WTC11 (cell line): ENCODE measurements at regions not wholly inside any gene's neighbourhood (a gene's known extent, or its start where the extent isn't known, plus 50 kb on each side); places are given as distances from the start of the nearest gene placed in this dataset.

Source experiments
- ATAC-seq: fragments of 200-7000 bp; cut with Tn5 transposase; 2 replicates; pipeline ENCODE4 v1.10.0; 2021; ENCODE audit warnings: mild to moderate bottlenecking, moderate library complexity
- CTCF ChIA-PET: fragments of 300-600 bp; sonication (Branson Sonifier 250); formaldehyde crosslinking; loops from one replicate; lab custom pipeline; 2021; ENCODE audit warnings: antibody characterized with exemption; lab: Charles Lee
- POLR2A ChIA-PET: fragments of 350-600 bp; sonication (Branson Sonifier 250); formaldehyde crosslinking; loops from one replicate; lab custom pipeline; 2021; ENCODE audit warnings: antibody characterized with exemption; lab: Charles Lee
- DNase-seq: peaks from one replicate; pipeline ENCODE4 v3.0.0; 2021; ENCODE audit warnings: low spot score
- H3K27ac Mint-ChIP-seq: 2 replicates; pipeline ENCODE4 v1.8.0; 2021; ENCODE audit warnings: mixed read lengths
- H3K27me3 Mint-ChIP-seq: 2 replicates; pipeline ENCODE4 v1.8.0; 2021; ENCODE audit warnings: low read depth, mild to moderate bottlenecking, moderate library complexity, mixed read lengths
- H3K36me3 Mint-ChIP-seq: 2 replicates; pipeline ENCODE4 v1.8.0; 2021; ENCODE audit warnings: mixed read lengths
- H3K4me1 Mint-ChIP-seq: 2 replicates; pipeline ENCODE4 v1.8.0; 2022; ENCODE audit warnings: mixed read lengths
- H3K4me3 Mint-ChIP-seq: 2 replicates; pipeline ENCODE4 v1.8.0; 2021; ENCODE audit warnings: mild to moderate bottlenecking, moderate library complexity, mixed read lengths
- H3K9me3 Mint-ChIP-seq: 2 replicates; pipeline ENCODE4 v1.8.0; 2021; ENCODE audit warnings: mixed read lengths
- FOXJ3 ChIP-seq: sonication (generic); formaldehyde crosslinking; IDR thresholded peaks from 2 replicates; pipeline ENCODE4 v1.9.0; 2021; ENCODE audit warnings: missing genetic modification reagents, mild to moderate bottlenecking, borderline replicate concordance
- JUN ChIP-seq: sonication (generic); formaldehyde crosslinking; IDR thresholded peaks from 2 replicates; pipeline ENCODE4 v1.8.0; 2023; ENCODE audit warnings: mild to moderate bottlenecking, missing genetic modification reagents
- RORB ChIP-seq: fragments of 250-450 bp; sonication (Bioruptor Pico); IDR thresholded peaks from 2 replicates; pipeline ENCODE4 v1.9.0; 2021; ENCODE audit warnings: mild to moderate bottlenecking
- TEAD1 ChIP-seq: sonication (generic); formaldehyde crosslinking; IDR thresholded peaks from 2 replicates; pipeline ENCODE4 v1.8.0; 2022; ENCODE audit warnings: mild to moderate bottlenecking, missing genetic modification reagents
- ZNF138 ChIP-seq: sonication (generic); formaldehyde crosslinking; conservative IDR thresholded peaks from 2 replicates; pipeline ENCODE4 v1.8.1; 2022; ENCODE audit warnings: mild to moderate bottlenecking, moderate library complexity, missing genetic modification reagents
- ZNF263 ChIP-seq: sonication (generic); formaldehyde crosslinking; IDR thresholded peaks from 2 replicates; pipeline ENCODE4 v1.8.1; 2022; ENCODE audit warnings: low read depth, mild to moderate bottlenecking, moderate library complexity, missing genetic modification reagents
- ZNF396 ChIP-seq: fragments of 250-450 bp; sonication (Bioruptor Pico); IDR thresholded peaks from 2 replicates; pipeline ENCODE4 v1.8.0; 2021; ENCODE audit warnings: mild to moderate bottlenecking, moderate library complexity, borderline replicate concordance
- TF ChIP-seq, protein P1 (sequence below): sonication (generic); formaldehyde crosslinking; IDR thresholded peaks from 2 replicates; pipeline ENCODE4 v1.8.0; 2023; ENCODE audit warnings: missing genetic modification reagents
- TF ChIP-seq, protein P2 (sequence below): fragments of 250-450 bp; sonication (Bioruptor Pico); IDR thresholded peaks from 2 replicates; pipeline ENCODE4 v1.9.0; 2021; ENCODE audit warnings: moderate library complexity, mild to moderate bottlenecking, inconsistent platforms, borderline replicate concordance
- TF ChIP-seq, protein P3 (sequence below): sonication (generic); formaldehyde crosslinking; IDR thresholded peaks from 2 replicates; pipeline ENCODE4 v1.8.1; 2022; ENCODE audit warnings: low read depth, mild to moderate bottlenecking, moderate library complexity, missing genetic modification reagents, borderline replicate concordance
- TF ChIP-seq, protein P4 (sequence below): sonication (generic); formaldehyde crosslinking; IDR thresholded peaks from 2 replicates; pipeline ENCODE4 v1.8.0; 2023; ENCODE audit warnings: mild to moderate bottlenecking, missing genetic modification reagents
- TF ChIP-seq, protein P5 (sequence below): fragments of 200-600 bp; IDR thresholded peaks from 2 replicates; pipeline ENCODE4 v1.8.0; 2022; ENCODE audit warnings: antibody characterized with exemption
- TF ChIP-seq, protein P6 (sequence below): sonication (generic); formaldehyde crosslinking; conservative IDR thresholded peaks from 2 replicates; pipeline ENCODE4 v1.8.1; 2023; ENCODE audit warnings: mild to moderate bottlenecking, low read depth, missing genetic modification reagents, moderate library complexity

DNA sequence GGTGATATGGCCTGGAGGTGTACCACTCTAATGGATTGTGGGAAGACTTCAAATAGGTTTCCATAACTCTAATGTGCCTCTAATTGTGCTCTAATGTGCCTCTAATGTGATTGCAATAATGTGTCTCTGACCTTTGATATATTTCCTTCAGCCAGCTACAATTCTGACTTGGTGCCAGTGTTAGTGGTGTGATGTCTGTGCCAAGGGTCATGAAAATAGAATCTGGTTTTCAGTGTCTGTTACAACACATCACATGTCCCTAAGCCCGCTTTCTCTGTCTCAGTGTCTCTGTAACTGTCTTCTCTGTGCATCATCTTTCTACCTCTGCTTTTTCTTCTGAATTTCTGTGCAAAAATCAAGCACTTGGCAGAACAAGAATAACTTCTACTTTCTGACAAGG lies 77.2 kb upstream of the ECI2 start:
- ATAC-seq (no peak), DNase-seq (no peak)
- no peak overlapping the region for H3K4me3 Mint-ChIP-seq
- peaks cover 10% of the 10 kb centered on the region for H3K27me3 Mint-ChIP-seq
- TF ChIP-seq, protein P1, sequence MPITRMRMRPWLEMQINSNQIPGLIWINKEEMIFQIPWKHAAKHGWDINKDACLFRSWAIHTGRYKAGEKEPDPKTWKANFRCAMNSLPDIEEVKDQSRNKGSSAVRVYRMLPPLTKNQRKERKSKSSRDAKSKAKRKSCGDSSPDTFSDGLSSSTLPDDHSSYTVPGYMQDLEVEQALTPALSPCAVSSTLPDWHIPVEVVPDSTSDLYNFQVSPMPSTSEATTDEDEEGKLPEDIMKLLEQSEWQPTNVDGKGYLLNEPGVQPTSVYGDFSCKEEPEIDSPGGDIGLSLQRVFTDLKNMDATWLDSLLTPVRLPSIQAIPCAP (CRISPR knock-in tag): no peak
- TF ChIP-seq ZNF396 (no peak), TEAD1 (CRISPR knock-in tag) (no peak), ZNF263 (CRISPR knock-in tag) (no peak), ZNF138 (CRISPR knock-in tag) (no peak), RORB (no peak), FOXJ3 (CRISPR knock-in tag) (no peak), JUN (CRISPR knock-in tag) (no peak)
- TF ChIP-seq, protein P2, sequence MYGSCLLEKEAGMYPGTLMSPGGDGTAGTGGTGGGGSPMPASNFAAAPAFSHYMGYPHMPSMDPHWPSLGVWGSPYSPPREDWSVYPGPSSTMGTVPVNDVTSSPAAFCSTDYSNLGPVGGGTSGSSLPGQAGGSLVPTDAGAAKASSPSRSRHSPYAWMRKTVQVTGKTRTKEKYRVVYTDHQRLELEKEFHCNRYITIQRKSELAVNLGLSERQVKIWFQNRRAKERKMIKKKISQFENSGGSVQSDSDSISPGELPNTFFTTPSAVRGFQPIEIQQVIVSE (CRISPR knock-in tag): no peak
- TF ChIP-seq, protein P3, sequence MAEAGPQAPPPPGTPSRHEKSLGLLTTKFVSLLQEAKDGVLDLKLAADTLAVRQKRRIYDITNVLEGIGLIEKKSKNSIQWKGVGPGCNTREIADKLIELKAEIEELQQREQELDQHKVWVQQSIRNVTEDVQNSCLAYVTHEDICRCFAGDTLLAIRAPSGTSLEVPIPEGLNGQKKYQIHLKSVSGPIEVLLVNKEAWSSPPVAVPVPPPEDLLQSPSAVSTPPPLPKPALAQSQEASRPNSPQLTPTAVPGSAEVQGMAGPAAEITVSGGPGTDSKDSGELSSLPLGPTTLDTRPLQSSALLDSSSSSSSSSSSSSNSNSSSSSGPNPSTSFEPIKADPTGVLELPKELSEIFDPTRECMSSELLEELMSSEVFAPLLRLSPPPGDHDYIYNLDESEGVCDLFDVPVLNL (CRISPR knock-in tag): no peak
- TF ChIP-seq, protein P4, sequence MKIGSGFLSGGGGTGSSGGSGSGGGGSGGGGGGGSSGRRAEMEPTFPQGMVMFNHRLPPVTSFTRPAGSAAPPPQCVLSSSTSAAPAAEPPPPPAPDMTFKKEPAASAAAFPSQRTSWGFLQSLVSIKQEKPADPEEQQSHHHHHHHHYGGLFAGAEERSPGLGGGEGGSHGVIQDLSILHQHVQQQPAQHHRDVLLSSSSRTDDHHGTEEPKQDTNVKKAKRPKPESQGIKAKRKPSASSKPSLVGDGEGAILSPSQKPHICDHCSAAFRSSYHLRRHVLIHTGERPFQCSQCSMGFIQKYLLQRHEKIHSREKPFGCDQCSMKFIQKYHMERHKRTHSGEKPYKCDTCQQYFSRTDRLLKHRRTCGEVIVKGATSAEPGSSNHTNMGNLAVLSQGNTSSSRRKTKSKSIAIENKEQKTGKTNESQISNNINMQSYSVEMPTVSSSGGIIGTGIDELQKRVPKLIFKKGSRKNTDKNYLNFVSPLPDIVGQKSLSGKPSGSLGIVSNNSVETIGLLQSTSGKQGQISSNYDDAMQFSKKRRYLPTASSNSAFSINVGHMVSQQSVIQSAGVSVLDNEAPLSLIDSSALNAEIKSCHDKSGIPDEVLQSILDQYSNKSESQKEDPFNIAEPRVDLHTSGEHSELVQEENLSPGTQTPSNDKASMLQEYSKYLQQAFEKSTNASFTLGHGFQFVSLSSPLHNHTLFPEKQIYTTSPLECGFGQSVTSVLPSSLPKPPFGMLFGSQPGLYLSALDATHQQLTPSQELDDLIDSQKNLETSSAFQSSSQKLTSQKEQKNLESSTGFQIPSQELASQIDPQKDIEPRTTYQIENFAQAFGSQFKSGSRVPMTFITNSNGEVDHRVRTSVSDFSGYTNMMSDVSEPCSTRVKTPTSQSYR (CRISPR knock-in tag): no peak
- ChIA-PET CTCF (interaction anchor here (3.8 kb wide), 1 partner anchor 50 kb away, joined by 22 read pairs; no protein-coding TSS in a partner anchor), POLR2A (no interaction called here)
- H3K27ac Mint-ChIP-seq: no peak overlapping the region
- peaks cover 28% of the 10 kb centered on the region for H3K36me3 Mint-ChIP-seq
- peaks cover 49% of the 10 kb centered on the region for H3K9me3 Mint-ChIP-seq
- H3K4me1 Mint-ChIP-seq: no peaks in the 10 kb centered on the region

DNA sequence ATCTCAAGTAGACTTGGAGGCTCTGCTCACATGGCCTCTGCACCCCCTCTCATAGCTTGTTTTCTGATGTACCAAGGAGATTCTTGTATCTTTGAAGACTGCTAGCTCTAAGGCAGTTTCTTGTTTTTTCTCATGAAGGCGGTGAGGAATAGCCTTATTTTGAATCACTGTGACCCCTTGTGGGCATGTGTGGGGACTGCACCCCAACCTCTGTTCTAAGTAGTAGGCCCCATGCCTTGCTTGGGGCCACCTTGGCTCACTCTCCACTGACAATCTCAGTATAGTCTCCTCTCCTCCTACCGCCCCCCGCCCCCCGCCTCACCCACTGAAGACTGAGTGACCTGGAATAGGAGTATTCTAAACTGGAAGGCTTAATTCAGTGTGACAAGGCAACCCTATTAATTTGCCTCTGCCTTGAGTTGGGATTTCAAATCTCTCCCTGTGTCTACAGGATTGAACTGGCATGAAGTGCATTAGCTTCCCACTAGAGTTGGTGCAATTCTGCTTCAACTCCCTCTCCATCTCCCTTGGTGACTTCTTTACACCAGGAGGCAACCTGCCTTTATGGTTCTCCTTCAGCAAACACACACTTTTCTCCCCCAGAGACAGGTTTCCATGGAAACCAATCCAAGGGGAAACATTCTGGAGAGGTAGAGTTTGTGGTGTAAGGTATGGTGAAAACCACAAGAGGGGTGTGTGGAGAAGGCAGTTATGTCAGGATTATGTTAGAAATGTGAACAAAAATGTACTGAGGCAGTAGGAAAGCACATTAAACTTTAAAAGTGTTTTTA lies 75.4 kb upstream of the ECI2 start:
- peak; percentile 99 for ATAC-seq
- Mint-ChIP-seq H3K4me1 (no peaks in the 10 kb centered on the region), H3K36me3 (peaks cover 28% of the 10 kb centered on the region)
- CTCF ChIA-PET: interaction anchor here (0.6 to 3.8 kb wide), 34 partner anchors 15 to 684 kb away, joined by 3 to 22 read pairs (median 4); partner anchors contain the start of genes ECI2 and FAM50B
- TF ChIP-seq, protein P5, sequence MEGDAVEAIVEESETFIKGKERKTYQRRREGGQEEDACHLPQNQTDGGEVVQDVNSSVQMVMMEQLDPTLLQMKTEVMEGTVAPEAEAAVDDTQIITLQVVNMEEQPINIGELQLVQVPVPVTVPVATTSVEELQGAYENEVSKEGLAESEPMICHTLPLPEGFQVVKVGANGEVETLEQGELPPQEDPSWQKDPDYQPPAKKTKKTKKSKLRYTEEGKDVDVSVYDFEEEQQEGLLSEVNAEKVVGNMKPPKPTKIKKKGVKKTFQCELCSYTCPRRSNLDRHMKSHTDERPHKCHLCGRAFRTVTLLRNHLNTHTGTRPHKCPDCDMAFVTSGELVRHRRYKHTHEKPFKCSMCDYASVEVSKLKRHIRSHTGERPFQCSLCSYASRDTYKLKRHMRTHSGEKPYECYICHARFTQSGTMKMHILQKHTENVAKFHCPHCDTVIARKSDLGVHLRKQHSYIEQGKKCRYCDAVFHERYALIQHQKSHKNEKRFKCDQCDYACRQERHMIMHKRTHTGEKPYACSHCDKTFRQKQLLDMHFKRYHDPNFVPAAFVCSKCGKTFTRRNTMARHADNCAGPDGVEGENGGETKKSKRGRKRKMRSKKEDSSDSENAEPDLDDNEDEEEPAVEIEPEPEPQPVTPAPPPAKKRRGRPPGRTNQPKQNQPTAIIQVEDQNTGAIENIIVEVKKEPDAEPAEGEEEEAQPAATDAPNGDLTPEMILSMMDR: peak; percentile 68; the same call in 1 of the 2 replicates
- TF ChIP-seq, protein P6, sequence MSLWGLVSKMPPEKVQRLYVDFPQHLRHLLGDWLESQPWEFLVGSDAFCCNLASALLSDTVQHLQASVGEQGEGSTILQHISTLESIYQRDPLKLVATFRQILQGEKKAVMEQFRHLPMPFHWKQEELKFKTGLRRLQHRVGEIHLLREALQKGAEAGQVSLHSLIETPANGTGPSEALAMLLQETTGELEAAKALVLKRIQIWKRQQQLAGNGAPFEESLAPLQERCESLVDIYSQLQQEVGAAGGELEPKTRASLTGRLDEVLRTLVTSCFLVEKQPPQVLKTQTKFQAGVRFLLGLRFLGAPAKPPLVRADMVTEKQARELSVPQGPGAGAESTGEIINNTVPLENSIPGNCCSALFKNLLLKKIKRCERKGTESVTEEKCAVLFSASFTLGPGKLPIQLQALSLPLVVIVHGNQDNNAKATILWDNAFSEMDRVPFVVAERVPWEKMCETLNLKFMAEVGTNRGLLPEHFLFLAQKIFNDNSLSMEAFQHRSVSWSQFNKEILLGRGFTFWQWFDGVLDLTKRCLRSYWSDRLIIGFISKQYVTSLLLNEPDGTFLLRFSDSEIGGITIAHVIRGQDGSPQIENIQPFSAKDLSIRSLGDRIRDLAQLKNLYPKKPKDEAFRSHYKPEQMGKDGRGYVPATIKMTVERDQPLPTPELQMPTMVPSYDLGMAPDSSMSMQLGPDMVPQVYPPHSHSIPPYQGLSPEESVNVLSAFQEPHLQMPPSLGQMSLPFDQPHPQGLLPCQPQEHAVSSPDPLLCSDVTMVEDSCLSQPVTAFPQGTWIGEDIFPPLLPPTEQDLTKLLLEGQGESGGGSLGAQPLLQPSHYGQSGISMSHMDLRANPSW: no peak
- TF ChIP-seq, all 79 proteins: peak for 1
- Mint-ChIP-seq H3K9me3 (peaks cover 38% of the 10 kb centered on the region), H3K4me3 (no peak overlapping the region), H3K27ac (no peak overlapping the region), H3K27me3 (peaks cover 10% of the 10 kb centered on the region)
- POLR2A ChIA-PET: no interaction called here
- DNase-seq: peak; percentile 82
